Thyroid gland (tissue), 4 donors: ENCODE measurements at regions not wholly inside any gene's neighbourhood (a gene's known extent, or its start where the extent isn't known, plus 50 kb on each side); places are given as distances from the start of the nearest gene placed in this dataset.

Source experiments
- POLR2A ChIP-seq, 2 donors: fragments of 450-650 bp; IDR thresholded peaks; one replicate each; pipeline ENCODE4 v1.6.1; 2017; ENCODE audit warnings: antibody characterized with exemption in 2 of 2, mild to moderate bottlenecking in 2 of 2, moderate library complexity in 1 of 2
- TF ChIP-seq, protein P1 (sequence below), 6 experiments: fragments of 200-600 bp in 3 of 6; fragments of 450-650 bp in 3 of 6; sonication (generic) in 3 of 6; IDR thresholded peaks; one replicate each; pipeline ENCODE4 v1.5.1; 2016 to 2019; ENCODE audit warnings: antibody characterized with exemption in 6 of 6, mild to moderate bottlenecking in 2 of 6, inconsistent platforms in 1 of 6, moderate library complexity in 1 of 6

GRCh38 chr1:37398096-37398495 lies 76.3 kb upstream of the ZC3H12A start:
- TF ChIP-seq, protein P1, sequence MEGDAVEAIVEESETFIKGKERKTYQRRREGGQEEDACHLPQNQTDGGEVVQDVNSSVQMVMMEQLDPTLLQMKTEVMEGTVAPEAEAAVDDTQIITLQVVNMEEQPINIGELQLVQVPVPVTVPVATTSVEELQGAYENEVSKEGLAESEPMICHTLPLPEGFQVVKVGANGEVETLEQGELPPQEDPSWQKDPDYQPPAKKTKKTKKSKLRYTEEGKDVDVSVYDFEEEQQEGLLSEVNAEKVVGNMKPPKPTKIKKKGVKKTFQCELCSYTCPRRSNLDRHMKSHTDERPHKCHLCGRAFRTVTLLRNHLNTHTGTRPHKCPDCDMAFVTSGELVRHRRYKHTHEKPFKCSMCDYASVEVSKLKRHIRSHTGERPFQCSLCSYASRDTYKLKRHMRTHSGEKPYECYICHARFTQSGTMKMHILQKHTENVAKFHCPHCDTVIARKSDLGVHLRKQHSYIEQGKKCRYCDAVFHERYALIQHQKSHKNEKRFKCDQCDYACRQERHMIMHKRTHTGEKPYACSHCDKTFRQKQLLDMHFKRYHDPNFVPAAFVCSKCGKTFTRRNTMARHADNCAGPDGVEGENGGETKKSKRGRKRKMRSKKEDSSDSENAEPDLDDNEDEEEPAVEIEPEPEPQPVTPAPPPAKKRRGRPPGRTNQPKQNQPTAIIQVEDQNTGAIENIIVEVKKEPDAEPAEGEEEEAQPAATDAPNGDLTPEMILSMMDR (IDR thresholded peaks at IDR 0.05): no peak
- no peak for TF ChIP-seq POLR2A (IDR thresholded peaks at IDR 0.05)
